ENCODE measurements at regions not wholly inside any gene's neighbourhood (a gene's known extent, or its start where the extent isn't known, plus 50 kb on each side); places are given as distances from the start of the nearest gene placed in this dataset.

GRCh38 chr16:61364990-61365389, 671.2 kb downstream of the CDH8 start:
- TF ChIP-seq EZH2phosphoT487 (IDR thresholded peaks at IDR 0.05; ENCODE audit: borderline replicate concordance, low read length) (no peak), CTCF (conservative IDR thresholded peaks at IDR 0.05; ENCODE audit: low read depth, low read length) (no peak), EZH2 (IDR thresholded peaks at IDR 0.05; ENCODE audit: low read length, unreplicated experiment) (no peak)

GRCh38 chr16:61362585-61362984, 673.7 kb downstream of the CDH8 start:
- TF ChIP-seq EZH2 (IDR thresholded peaks at IDR 0.05; ENCODE audit: low read length, unreplicated experiment) (no peak), EZH2phosphoT487 (IDR thresholded peaks at IDR 0.05; ENCODE audit: borderline replicate concordance, low read length) (no peak), CTCF (conservative IDR thresholded peaks at IDR 0.05; ENCODE audit: low read depth, low read length) (no peak)
- ATAC-seq (no peak), DNase-seq (no peak)
- Histone ChIP-seq H3K36me3 (ENCODE audit: low read depth, low read length) (no peaks in the 10 kb centered on the region), H4K20me1 (ENCODE audit: low read length) (no peaks in the 10 kb centered on the region), H3K9me2 (replicated peaks; ENCODE audit: low read length) (no peaks in the 10 kb centered on the region), H3K4me3 (ENCODE audit: low read length) (no peak overlapping the region), H3K79me2 (ENCODE audit: low read length) (no peaks in the 10 kb centered on the region), H3K27ac (ENCODE audit: low read length) (no peak overlapping the region), H3K4me1 (ENCODE audit: insufficient read depth, low read length) (no peaks in the 10 kb centered on the region), H3K9ac (ENCODE audit: low read length) (no peak overlapping the region), H3K9me3 (ENCODE audit: low read length) (no peaks in the 10 kb centered on the region), H2AFZ (ENCODE audit: low read length) (no peak overlapping the region), H3F3A (ENCODE audit: low read length, unreplicated experiment) (no peaks in the 10 kb centered on the region), H3K4me2 (ENCODE audit: low read length) (no peak overlapping the region), H3K27me3 (ENCODE audit: low read length) (no peaks in the 10 kb centered on the region)
- ChIA-PET POLR2A (ENCODE audit: unreplicated experiment) (no interaction called here), CTCF (no interaction called here)
- intact Hi-C loops (cut with micrococcal nuclease): no loop called here
- BruUV-seq (replicated peaks): no TSS peak

More at GRCh38 chr16:61364990-61365389, 671.2 kb downstream of the CDH8 start:
- no peak for ATAC-seq
- no peaks in the 10 kb centered on the region for H4K20me1 ChIP-seq (ENCODE audit: low read length)
- H3K79me2 ChIP-seq (ENCODE audit: low read length): no peaks in the 10 kb centered on the region
- H3K27me3 ChIP-seq (ENCODE audit: low read length): no peaks in the 10 kb centered on the region
- no peaks in the 10 kb centered on the region for H3K9me3 ChIP-seq (ENCODE audit: low read length)
- CTCF ChIA-PET: no interaction called here
- H3K9me2 ChIP-seq (replicated peaks; ENCODE audit: low read length): no peaks in the 10 kb centered on the region
- no peak overlapping the region for H3K4me3 ChIP-seq (ENCODE audit: low read length)
- no peak overlapping the region for H2AFZ ChIP-seq (ENCODE audit: low read length)
- no TSS peak for BruUV-seq (replicated peaks)
- no peak overlapping the region for H3K27ac ChIP-seq (ENCODE audit: low read length)
- POLR2A ChIA-PET (ENCODE audit: unreplicated experiment): no interaction called here
- H3K4me1 ChIP-seq (ENCODE audit: insufficient read depth, low read length): no peaks in the 10 kb centered on the region
- H3K36me3 ChIP-seq (ENCODE audit: low read depth, low read length): no peaks in the 10 kb centered on the region
- no peak overlapping the region for H3K4me2 ChIP-seq (ENCODE audit: low read length)
- H3F3A ChIP-seq (ENCODE audit: low read length, unreplicated experiment): no peaks in the 10 kb centered on the region
- H3K9ac ChIP-seq (ENCODE audit: low read length): no peak overlapping the region
- no peak for DNase-seq
- intact Hi-C loops (cut with micrococcal nuclease): no loop called here

DNA sequence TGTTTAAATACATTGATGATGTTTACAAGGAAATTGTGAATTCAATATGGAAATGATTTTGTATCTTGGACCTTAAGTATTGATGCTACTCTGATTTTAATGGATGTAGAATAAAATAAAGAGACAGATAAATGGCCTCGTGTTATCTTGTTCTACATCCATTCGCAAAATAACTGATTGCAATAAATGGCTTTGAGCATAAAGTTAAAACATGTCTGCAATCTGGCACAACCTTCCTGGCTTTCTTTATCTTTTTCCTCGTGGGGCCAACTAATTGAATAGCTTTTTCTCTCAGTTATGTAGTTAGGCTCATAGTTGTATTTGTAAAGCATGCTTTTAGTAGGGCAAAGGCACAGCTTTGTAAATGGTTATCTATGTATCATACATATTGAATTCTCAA, 691.4 kb downstream of the CDH8 start:
- BruUV-seq (replicated peaks): no TSS peak
- POLR2A ChIA-PET (ENCODE audit: unreplicated experiment): no interaction called here
- CTCF ChIA-PET: no interaction called here

More for the DNA sequence above, 691.4 kb downstream of the CDH8 start:
- intact Hi-C loops (cut with micrococcal nuclease): no loop called here
- no peaks in the 10 kb centered on the region for H4K20me1 ChIP-seq (ENCODE audit: low read length)
- H3K27me3 ChIP-seq (ENCODE audit: low read length): no peaks in the 10 kb centered on the region
- DNase-seq (no peak), ATAC-seq (no peak)
- no peak for TF ChIP-seq EZH2phosphoT487 (IDR thresholded peaks at IDR 0.05; ENCODE audit: borderline replicate concordance, low read length)
- TF ChIP-seq EZH2 (IDR thresholded peaks at IDR 0.05; ENCODE audit: low read length, unreplicated experiment): no peak
- no peak overlapping the region for H2AFZ ChIP-seq (ENCODE audit: low read length)
- H3K9ac ChIP-seq (ENCODE audit: low read length): no peak overlapping the region
- no peaks in the 10 kb centered on the region for H3K4me1 ChIP-seq (ENCODE audit: insufficient read depth, low read length)
- H3K36me3 ChIP-seq (ENCODE audit: low read depth, low read length): no peaks in the 10 kb centered on the region
- no peaks in the 10 kb centered on the region for H3F3A ChIP-seq (ENCODE audit: low read length, unreplicated experiment)
- no peak overlapping the region for H3K27ac ChIP-seq (ENCODE audit: low read length)
- no peaks in the 10 kb centered on the region for H3K9me3 ChIP-seq (ENCODE audit: low read length)
- H3K79me2 ChIP-seq (ENCODE audit: low read length): no peaks in the 10 kb centered on the region
- H3K4me3 ChIP-seq (ENCODE audit: low read length): no peak overlapping the region
- no peak overlapping the region for H3K4me2 ChIP-seq (ENCODE audit: low read length)
- H3K9me2 ChIP-seq (replicated peaks; ENCODE audit: low read length): no peaks in the 10 kb centered on the region

Data from PC-3 (cell line).